Peyer's patch (tissue), 4 donors: ENCODE measurements at regions not wholly inside any gene's neighbourhood (a gene's known extent, or its start where the extent isn't known, plus 50 kb on each side); places are given as distances from the start of the nearest gene placed in this dataset.

ENCODE experiments used
- POLR2A ChIP-seq, 2 donors: fragments of 450-650 bp; IDR thresholded peaks; one replicate each; pipeline ENCODE4 v1.5.1; 2017; ENCODE audit warnings: antibody characterized with exemption in 2 of 2, mild to moderate bottlenecking in 2 of 2, moderate library complexity in 2 of 2
- TF ChIP-seq, protein P1 (sequence below), 6 experiments: fragments of 450-650 bp in 4 of 6; fragments of 200-600 bp in 2 of 6; sonication (generic) in 1 of 6; IDR thresholded peaks; one replicate each; pipeline ENCODE4 v1.5.1; 2017 to 2019; ENCODE audit warnings: antibody characterized with exemption in 6 of 6, mild to moderate bottlenecking in 3 of 6, moderate library complexity in 1 of 6

DNA sequence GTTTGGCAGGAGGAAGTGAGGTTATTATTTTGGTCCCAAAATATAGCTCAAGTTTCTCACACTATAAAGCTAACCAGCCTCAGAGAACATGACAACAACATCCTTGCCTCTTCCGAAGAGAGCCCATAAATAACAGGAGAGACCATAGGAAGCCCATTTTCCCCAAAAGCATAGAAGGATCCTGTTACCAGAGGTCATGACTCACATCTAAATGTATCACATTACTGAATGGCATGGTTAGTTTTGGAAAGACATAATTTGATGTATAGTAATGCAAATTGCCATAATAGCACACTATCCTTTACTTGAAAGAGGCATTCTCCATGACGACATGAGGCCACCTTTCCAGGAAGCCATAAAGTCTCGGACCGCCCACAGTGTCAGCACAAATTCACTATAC, 238.8 kb upstream of the GRIA3 start:
- TF ChIP-seq POLR2A (IDR thresholded peaks at IDR 0.05): no peak
- TF ChIP-seq, protein P1, sequence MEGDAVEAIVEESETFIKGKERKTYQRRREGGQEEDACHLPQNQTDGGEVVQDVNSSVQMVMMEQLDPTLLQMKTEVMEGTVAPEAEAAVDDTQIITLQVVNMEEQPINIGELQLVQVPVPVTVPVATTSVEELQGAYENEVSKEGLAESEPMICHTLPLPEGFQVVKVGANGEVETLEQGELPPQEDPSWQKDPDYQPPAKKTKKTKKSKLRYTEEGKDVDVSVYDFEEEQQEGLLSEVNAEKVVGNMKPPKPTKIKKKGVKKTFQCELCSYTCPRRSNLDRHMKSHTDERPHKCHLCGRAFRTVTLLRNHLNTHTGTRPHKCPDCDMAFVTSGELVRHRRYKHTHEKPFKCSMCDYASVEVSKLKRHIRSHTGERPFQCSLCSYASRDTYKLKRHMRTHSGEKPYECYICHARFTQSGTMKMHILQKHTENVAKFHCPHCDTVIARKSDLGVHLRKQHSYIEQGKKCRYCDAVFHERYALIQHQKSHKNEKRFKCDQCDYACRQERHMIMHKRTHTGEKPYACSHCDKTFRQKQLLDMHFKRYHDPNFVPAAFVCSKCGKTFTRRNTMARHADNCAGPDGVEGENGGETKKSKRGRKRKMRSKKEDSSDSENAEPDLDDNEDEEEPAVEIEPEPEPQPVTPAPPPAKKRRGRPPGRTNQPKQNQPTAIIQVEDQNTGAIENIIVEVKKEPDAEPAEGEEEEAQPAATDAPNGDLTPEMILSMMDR (IDR thresholded peaks at IDR 0.05): no peak
